Neural cell (in vitro differentiated cells): ENCODE measurements at regions not wholly inside any gene's neighbourhood (a gene's known extent, or its start where the extent isn't known, plus 50 kb on each side); places are given as distances from the start of the nearest gene placed in this dataset.
"Not testable (repeated sequence)": the region's sequence is repeated elsewhere in the genome, so short reads cannot be mapped to it uniquely, and the experiment has no call there.

Experiments used
- H2AFZ ChIP-seq: fragments of 200-600, 300-800 bp; sonication (generic), shearing (Covaris generic); 2 replicates; pipeline ENCODE4 v1.6.0; 2014; ENCODE audit warnings: low read depth, mild to moderate bottlenecking, antibody characterized with exemption, low read length, moderate library complexity
- H3F3A ChIP-seq: fragments of 200-600 bp; shearing (Covaris generic); 2 replicates; pipeline ENCODE4 v1.6.1; 2016; ENCODE audit warnings: mild to moderate bottlenecking, moderate library complexity, mixed read lengths, antibody characterized with exemption, low read length; ENCODE audit not compliant: insufficient read depth, poor library complexity, severe bottlenecking
- H3K27ac ChIP-seq: fragments of 200-600, 300-800 bp; sonication (generic), shearing (Covaris generic); 2 replicates; pipeline ENCODE4 v1.5.1; 2014; ENCODE audit warnings: mild to moderate bottlenecking, low read length, moderate library complexity
- H3K27me3 ChIP-seq: fragments of 300-800, 200-600 bp; sonication (generic), shearing (Covaris generic); 2 replicates; pipeline ENCODE4 v1.6.0; 2014; ENCODE audit warnings: mild to moderate bottlenecking, low read depth, low read length, moderate library complexity; ENCODE audit not compliant: insufficient read depth
- H3K36me3 ChIP-seq: fragments of 300-800, 200-600 bp; sonication (generic), shearing (Covaris generic); 2 replicates; pipeline ENCODE4 v1.5.1; 2014; ENCODE audit warnings: mild to moderate bottlenecking, antibody characterized with exemption, low read length, moderate library complexity; ENCODE audit not compliant: insufficient read depth
- H3K4me2 ChIP-seq: fragments of 300-800, 200-600 bp; sonication (generic), shearing (Covaris generic); 2 replicates; pipeline ENCODE4 v1.6.0; 2014; ENCODE audit warnings: mild to moderate bottlenecking, low read length
- H3K4me3 ChIP-seq: fragments of 300-800, 200-600 bp; sonication (generic), shearing (Covaris generic); 2 replicates; pipeline ENCODE4 v1.5.1; 2014; ENCODE audit warnings: mild to moderate bottlenecking, low read length, moderate library complexity
- H3K79me2 ChIP-seq: fragments of 200-600 bp; shearing (Covaris generic); replicated peaks from 2 replicates; pipeline ENCODE4 v1.6.0; 2014; ENCODE audit warnings: mild to moderate bottlenecking, low read length, moderate library complexity; ENCODE audit not compliant: insufficient read depth
- H3K9ac ChIP-seq: fragments of 300-800, 200-600 bp; sonication (generic), shearing (Covaris generic); 2 replicates; pipeline ENCODE4 v1.6.1; 2016; ENCODE audit warnings: mild to moderate bottlenecking, low read length, mixed read lengths
- H3K9me2 ChIP-seq: fragments of 200-600 bp; shearing (Covaris generic); 2 replicates; pipeline ENCODE4 v1.6.1; 2016; ENCODE audit warnings: mild to moderate bottlenecking, low read length, mixed read lengths; ENCODE audit not compliant: insufficient read depth
- H3K9me3 ChIP-seq: fragments of 200-600, 300-800 bp; sonication (generic), shearing (Covaris generic); 2 replicates; pipeline ENCODE4 v1.6.1; 2016; ENCODE audit warnings: mild to moderate bottlenecking, mixed run types, low read length, moderate library complexity, mixed read lengths
- H4K20me1 ChIP-seq: fragments of 200-600 bp; shearing (Covaris generic); 2 replicates; pipeline ENCODE4 v1.6.1; 2016; ENCODE audit warnings: mild to moderate bottlenecking, mixed run types; ENCODE audit not compliant: insufficient read depth
- CTCF ChIP-seq: fragments of 450-650 bp; IDR thresholded peaks from 2 replicates; pipeline ENCODE4 v1.5.1; 2014; ENCODE audit warnings: antibody characterized with exemption, mild to moderate bottlenecking, moderate library complexity; ENCODE audit not compliant: poor library complexity, severe bottlenecking
- EP300 ChIP-seq: fragments of 450-650 bp; conservative IDR thresholded peaks from 2 replicates; pipeline ENCODE4 v1.6.1; 2014; ENCODE audit warnings: antibody characterized with exemption, mild to moderate bottlenecking, moderate library complexity; ENCODE audit not compliant: poor library complexity, severe bottlenecking
- EZH2 ChIP-seq: fragments of 200-600, 300-800 bp; shearing (Covaris generic), sonication (generic); IDR thresholded peaks from 2 replicates; pipeline ENCODE4 v1.6.1; 2014; ENCODE audit warnings: antibody characterized with exemption, low read length, borderline replicate concordance, mild to moderate bottlenecking; ENCODE audit not compliant: insufficient read depth, poor library complexity, severe bottlenecking
- MXI1 ChIP-seq: fragments of 450-650 bp; conservative IDR thresholded peaks from 2 replicates; pipeline ENCODE4 v1.6.1; 2014; ENCODE audit warnings: antibody characterized with exemption, mild to moderate bottlenecking; ENCODE audit not compliant: poor library complexity, severe bottlenecking
- POLR2AphosphoS5 ChIP-seq: IDR thresholded peaks from 2 replicates; pipeline ENCODE4 v1.6.1; 2012
- RAD21 ChIP-seq: fragments of 450-650 bp; conservative IDR thresholded peaks from 2 replicates; pipeline ENCODE4 v1.6.1; 2014; ENCODE audit warnings: antibody characterized with exemption, mild to moderate bottlenecking, moderate library complexity
- SMC3 ChIP-seq: fragments of 450-650 bp; conservative IDR thresholded peaks from 2 replicates; pipeline ENCODE4 v1.6.1; 2014; ENCODE audit warnings: antibody characterized with exemption, mild to moderate bottlenecking, moderate library complexity; ENCODE audit not compliant: poor library complexity
- TAF1 ChIP-seq: IDR thresholded peaks from 2 replicates; pipeline ENCODE4 v1.6.1; 2012; ENCODE audit warnings: low read depth
- TF ChIP-seq, protein P1 (sequence below): IDR thresholded peaks from 2 replicates; pipeline ENCODE4 v1.6.1; 2012; ENCODE audit warnings: borderline replicate concordance

DNA sequence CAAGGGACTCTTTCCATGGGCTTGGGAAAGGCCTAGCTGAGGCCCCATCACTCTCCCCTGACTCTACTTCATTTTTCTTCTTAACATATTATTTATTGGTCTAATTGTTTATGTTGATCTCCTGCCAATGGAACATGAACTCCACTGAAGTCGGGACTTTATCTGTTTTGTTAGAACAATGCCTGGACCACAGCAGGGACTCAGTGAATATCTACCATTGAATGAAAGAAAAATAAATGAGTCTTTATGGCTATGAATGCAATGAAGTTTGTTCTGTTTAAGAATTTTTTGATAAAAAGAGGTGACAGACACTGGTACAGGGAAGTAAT lies 112.3 kb downstream of the ADAMTS15 start:
- no peaks in the 10 kb centered on the region for H3F3A ChIP-seq
- H3K9me3 ChIP-seq: no peaks in the 10 kb centered on the region
- no peak for TF ChIP-seq MXI1
- no peak for TF ChIP-seq SMC3
- TF ChIP-seq, protein P1, sequence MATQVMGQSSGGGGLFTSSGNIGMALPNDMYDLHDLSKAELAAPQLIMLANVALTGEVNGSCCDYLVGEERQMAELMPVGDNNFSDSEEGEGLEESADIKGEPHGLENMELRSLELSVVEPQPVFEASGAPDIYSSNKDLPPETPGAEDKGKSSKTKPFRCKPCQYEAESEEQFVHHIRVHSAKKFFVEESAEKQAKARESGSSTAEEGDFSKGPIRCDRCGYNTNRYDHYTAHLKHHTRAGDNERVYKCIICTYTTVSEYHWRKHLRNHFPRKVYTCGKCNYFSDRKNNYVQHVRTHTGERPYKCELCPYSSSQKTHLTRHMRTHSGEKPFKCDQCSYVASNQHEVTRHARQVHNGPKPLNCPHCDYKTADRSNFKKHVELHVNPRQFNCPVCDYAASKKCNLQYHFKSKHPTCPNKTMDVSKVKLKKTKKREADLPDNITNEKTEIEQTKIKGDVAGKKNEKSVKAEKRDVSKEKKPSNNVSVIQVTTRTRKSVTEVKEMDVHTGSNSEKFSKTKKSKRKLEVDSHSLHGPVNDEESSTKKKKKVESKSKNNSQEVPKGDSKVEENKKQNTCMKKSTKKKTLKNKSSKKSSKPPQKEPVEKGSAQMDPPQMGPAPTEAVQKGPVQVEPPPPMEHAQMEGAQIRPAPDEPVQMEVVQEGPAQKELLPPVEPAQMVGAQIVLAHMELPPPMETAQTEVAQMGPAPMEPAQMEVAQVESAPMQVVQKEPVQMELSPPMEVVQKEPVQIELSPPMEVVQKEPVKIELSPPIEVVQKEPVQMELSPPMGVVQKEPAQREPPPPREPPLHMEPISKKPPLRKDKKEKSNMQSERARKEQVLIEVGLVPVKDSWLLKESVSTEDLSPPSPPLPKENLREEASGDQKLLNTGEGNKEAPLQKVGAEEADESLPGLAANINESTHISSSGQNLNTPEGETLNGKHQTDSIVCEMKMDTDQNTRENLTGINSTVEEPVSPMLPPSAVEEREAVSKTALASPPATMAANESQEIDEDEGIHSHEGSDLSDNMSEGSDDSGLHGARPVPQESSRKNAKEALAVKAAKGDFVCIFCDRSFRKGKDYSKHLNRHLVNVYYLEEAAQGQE: no peak
- TF ChIP-seq EP300: no peak
- TF ChIP-seq EZH2: no peak
- H3K27ac ChIP-seq: no peak overlapping the region
- no peaks in the 10 kb centered on the region for H3K79me2 ChIP-seq
- no peak overlapping the region for H3K9ac ChIP-seq
- H3K36me3 ChIP-seq: no peaks in the 10 kb centered on the region
- H3K4me3 ChIP-seq: no peak overlapping the region
- H3K4me2 ChIP-seq: no peak overlapping the region
- H2AFZ ChIP-seq: no peak overlapping the region
- no peaks in the 10 kb centered on the region for H4K20me1 ChIP-seq
- H3K27me3 ChIP-seq: no peaks in the 10 kb centered on the region
- H3K9me2 ChIP-seq: no peaks in the 10 kb centered on the region

DNA sequence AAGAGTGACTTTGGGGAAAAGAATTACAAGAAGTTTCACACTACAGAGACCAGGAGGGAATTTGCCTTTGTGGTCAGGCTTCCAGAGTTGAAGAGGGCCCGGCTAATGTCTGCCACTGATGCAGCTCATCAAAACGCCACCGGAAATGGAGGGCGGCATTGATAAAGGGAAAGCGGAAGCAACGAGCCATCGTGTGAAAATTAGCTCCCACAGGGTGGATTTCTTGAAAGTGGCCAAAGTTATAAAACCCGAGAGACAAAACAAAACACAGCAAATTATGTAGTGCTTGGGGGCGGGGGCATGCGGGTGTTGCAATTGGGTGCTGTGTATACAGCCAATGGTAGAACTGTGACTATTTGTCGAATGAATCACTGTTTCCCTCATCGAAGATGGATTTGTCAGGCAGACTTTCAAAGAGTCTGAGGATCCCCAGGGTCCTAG lies 113.0 kb downstream of the ADAMTS15 start:
- no peak overlapping the region for H2AFZ ChIP-seq
- no peaks in the 10 kb centered on the region for H3K36me3 ChIP-seq
- H3K9ac ChIP-seq: no peak overlapping the region
- TF ChIP-seq TAF1: no peak
- H3K27me3 ChIP-seq: no peaks in the 10 kb centered on the region
- no peak overlapping the region for H3K4me2 ChIP-seq
- no peaks in the 10 kb centered on the region for H3K9me2 ChIP-seq
- H3K79me2 ChIP-seq: no peaks in the 10 kb centered on the region
- H3K4me3 ChIP-seq: no peak overlapping the region
- no peak overlapping the region for H3K27ac ChIP-seq
- no peaks in the 10 kb centered on the region for H3F3A ChIP-seq
- no peaks in the 10 kb centered on the region for H3K9me3 ChIP-seq
- no peaks in the 10 kb centered on the region for H4K20me1 ChIP-seq

- Histone ChIP-seq H4K20me1 (no peaks in the 10 kb centered on the region), H3K27ac (no peak overlapping the region), H3K9me2 (no peaks in the 10 kb centered on the region), H3K27me3 (no peaks in the 10 kb centered on the region), H3K9ac (no peak overlapping the region), H2AFZ (no peak overlapping the region), H3F3A (no peaks in the 10 kb centered on the region), H3K9me3 (no peaks in the 10 kb centered on the region), H3K79me2 (no peaks in the 10 kb centered on the region), H3K36me3 (no peaks in the 10 kb centered on the region), H3K4me2 (no peak overlapping the region), H3K4me3 (no peak overlapping the region)
- TF ChIP-seq MXI1: no peak
- no peak for TF ChIP-seq POLR2AphosphoS5
- TF ChIP-seq SMC3: no peak
- no peak for TF ChIP-seq CTCF
- TF ChIP-seq, protein P1: no peak
- TF ChIP-seq EZH2: no peak
- TF ChIP-seq EP300: no peak
- TF ChIP-seq RAD21: no peak
- no peak for TF ChIP-seq TAF1
Observed at GRCh38 chr11:130562549-130562948, 114.1 kb downstream of the ADAMTS15 start.

DNA sequence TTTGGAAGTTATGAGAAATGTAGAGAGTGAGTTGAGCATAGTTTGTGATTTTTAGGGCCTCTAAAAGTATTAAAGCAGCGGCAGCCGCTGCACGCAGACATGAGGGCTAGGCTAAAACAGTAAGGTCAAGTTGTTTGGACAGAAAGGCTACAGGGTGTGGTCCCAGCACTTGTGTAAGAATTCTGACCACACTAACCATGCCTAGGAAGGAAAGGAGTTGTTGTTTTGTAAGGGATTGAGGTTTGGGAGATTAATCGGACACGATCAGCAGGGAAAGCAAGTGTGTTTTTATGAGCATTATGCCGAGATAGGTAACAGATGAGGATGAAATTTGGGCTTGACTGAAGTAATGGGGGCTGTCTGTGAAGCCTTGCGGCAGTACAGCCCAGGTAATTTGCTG lies 117.9 kb downstream of the ADAMTS15 start:
- not testable (repeated sequence) for H3K9me2 ChIP-seq, H4K20me1 ChIP-seq, H3K27me3 ChIP-seq, H3K79me2 ChIP-seq, H3F3A ChIP-seq, H3K4me2 ChIP-seq, H3K9me3 ChIP-seq, H3K27ac ChIP-seq, H3K4me3 ChIP-seq, H3K36me3 ChIP-seq, H3K9ac ChIP-seq, H2AFZ ChIP-seq
